HG03342 (cell line): ENCODE measurements at regions not wholly inside any gene's neighbourhood (a gene's known extent, or its start where the extent isn't known, plus 50 kb on each side); places are given as distances from the start of the nearest gene placed in this dataset.
A peak's percentile ranks its signal among the peaks of the same experiment; 100 is the strongest.

Source experiments
- ATAC-seq: cut with Tn5 transposase; IDR thresholded peaks from one replicate; pipeline ENCODE4 v1.9.1; 2021; ENCODE audit warnings: mild to moderate bottlenecking, moderate library complexity; ENCODE audit not compliant: unreplicated experiment

DNA sequence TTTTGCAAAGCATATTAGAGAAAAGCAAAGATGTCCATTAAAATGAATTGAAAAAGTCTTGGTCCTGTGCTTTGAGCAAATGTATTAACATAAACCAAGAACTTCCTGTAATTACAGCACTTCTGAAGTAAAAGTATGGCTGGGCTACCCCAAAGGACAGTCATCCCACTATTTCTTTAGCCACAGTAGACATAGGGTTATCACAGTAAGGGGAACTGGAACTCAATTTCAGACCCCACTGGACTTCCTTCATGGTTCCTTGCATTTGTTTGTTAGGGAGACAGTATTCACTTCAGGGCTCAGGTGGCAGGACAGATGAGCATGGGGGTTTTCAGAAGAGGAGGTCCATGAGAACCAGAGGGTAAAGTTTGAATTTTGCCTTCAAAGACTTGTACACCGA, 203.1 kb upstream of the PDE1C start:
- ATAC-seq, result peak; percentile 54

DNA sequence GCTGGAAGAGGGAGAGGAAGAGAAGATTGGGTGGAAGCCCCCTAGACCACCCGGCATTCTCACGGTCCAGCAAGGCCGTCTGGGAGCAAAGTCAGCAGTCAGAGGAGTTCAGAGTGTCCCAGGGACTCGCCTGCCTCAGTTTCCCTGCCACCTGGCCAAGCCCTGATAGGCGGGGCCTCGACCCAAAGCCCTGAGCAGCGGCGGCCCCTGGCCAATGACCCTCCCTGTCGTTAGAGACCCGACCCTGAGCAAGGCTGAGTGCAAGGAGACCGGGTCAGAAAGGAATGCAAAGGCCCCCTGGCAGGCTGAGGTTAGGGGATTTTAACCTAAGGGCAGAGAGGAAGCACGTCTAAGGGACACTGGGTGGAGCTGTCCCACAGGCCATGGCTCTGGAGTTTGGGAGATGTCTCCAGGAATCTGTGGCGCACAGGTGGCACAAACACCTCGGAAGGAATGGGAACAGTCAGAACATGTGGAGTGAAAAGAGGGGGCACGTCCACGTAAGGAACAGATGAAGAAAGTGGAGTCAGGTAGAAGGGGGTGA, 196.8 kb upstream of the PDE1C start:
- no peak for ATAC-seq

DNA sequence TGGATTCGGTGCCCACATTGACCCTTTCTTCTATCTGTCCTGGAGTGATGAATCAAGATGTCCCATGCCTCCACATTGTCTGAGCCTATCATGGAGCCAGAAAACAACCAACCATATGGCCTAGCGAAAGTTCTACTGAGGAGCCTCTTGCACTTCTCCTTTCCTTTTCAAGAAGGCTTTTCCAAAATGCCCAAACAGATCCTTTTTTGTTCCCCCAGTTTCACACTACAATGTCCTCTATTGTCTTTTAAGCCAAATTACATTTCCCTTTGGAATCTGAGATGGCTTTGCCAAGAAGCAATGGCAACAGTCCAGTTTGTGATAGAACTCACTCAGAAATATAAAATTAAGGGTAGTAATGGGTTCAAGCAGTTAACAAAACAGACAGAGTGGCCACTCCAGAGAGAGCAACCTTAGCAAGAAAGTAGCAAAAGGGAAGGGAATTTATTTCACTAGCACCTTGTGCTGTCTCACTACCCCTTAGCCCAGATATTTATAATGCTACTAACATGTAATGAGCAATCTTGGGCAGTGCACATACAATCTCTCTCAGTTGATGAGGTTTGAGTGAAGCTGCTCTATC, 194.6 kb upstream of the PDE1C start:
- no peak for ATAC-seq

DNA sequence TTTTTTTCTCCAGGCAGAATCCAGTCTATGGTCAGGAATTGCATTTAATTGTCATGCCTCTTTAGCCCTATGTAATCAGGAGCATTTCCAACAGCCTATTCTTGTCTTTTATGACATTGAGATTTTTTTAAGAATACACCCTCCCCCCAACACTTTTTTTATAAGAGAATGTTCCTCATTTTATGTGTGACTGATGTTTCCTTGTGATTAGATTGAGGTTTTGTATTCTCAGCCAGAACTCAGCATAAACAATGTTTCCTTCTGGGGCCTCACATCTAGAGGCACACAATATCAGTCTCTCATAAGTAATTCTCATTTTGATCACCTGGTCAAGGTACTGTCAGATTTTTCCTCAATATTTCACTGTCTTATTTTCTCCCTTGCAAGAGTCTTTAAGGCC, 193.4 kb upstream of the PDE1C start:
- ATAC-seq, result no peak

DNA sequence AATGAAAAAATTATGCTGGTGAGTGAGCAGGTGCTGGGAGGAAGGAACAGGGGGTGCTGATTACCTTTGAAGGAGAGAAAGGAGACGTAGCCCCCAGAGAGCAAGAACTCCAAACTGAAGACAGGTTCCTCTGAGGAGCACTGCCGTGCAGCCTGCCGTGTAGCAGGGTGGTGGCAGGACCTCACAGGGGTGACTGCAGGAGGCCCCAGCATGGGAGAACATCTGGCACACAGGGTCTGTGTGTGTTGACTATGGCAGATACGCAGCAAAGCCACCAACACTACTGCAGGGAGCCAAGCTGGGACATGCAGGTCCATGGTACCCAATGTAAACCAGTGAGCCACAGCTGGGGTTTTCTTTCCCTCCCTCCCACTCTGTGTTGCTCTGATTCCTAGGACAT, 192.1 kb upstream of the PDE1C start:
- no peak for ATAC-seq

DNA sequence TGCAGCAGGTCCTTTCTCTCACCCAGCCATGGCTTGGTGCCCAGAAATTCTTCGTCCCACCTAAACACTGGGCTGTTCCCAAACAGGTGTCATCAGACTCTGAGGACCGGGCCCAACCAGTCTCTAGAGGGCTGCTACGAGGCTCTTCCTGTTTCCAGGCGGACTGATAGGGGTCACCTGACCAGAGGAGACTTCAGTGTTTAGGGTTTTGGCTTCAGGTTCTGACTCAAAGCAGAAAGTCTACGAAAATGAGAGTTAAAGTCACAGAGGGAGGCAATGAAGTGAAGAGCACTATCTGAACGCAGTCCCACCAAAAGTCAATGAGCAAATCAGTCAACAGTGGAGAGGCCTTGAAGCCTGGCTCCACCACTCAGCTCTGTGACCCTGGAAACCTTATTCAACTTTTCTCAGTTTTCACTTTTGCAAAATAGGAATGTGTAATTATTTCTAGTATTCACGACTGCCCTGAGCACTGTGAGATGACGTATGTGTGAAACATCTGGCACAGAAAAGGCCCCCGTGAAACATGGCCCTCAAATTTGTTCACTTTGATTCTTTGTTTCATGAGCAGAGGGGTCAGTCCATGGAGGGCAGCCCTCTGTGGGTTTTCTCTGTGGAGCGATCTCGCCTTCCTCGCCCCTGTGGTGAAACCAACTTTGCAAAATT, 189.9 kb upstream of the PDE1C start:
- peak; percentile 90 for ATAC-seq

DNA sequence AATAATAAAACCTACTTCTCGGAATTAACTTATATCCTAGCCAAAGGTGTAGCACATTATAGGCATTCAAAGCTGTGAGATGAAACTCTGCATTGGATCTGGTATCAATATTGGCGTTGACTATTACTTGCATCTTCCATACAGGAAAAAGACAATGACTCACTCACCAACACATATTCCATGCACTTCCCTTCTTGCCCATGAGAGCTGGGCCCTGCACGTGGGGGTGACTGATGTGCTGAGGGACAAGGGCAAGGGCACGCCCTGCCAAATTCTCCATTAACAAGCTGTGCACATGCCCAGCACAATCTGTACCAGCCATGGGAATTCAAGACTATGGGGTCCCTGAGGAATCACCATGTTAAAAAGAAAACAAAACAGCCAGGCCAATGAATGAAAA, 188.1 kb upstream of the PDE1C start:
- ATAC-seq, result no peak

DNA sequence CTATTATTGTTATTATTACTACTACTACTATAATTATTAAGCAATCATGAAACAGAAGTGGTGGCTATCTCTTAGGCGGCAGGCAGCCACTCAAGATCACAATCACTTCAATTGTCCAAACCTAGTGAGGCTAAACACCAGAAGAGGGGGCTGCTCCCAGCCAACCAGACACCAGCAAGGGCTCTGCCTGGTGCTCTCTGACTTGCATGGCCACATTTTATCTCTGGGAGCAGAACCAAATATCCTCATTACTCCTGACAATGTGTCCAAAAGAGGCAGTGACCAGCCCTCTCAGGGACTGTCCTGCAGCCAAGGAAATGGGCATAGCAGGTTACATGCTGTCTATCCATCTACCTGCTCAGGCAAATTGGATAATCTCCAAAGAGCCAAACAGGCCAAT, 187.4 kb upstream of the PDE1C start:
- no peak for ATAC-seq

DNA sequence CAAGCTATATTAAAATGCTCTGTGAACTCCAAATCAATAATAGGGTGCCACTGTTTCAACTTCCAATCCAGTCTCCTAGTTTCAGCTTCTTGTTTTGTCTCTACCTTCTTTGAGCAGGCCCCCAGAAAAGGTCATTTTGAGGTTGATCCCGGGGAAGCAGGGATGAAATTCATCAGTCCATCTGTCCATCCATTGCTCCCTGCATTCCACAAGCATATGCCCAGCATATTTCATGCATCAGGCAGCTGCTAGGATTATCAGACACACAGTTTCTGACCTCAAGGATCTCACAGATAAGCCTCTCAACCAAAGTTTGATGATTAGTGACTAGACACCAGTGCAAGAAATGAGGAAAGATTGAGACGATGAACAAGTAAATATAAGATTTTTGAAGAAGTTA, 186.6 kb upstream of the PDE1C start:
- ATAC-seq, result no peak

DNA sequence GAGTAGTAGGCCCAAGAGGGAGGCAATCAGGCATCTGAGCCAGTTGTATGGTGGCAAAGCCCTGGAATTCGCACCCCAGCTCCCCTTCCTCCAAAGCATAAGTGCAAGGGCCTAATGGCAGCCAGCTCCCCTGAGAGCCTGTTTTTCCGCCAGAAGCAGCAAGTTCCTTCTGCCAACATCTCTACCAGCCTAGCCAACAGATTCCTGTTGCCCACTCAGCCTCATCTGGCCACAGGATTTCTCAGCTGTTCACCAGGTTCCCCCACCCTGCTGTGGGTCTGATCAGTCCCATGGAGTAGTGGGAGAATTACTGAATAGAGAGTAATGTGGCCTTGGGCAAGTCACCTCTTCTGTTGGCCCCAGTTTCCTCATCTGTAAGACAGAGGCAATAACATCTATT, 186.2 kb upstream of the PDE1C start:
- ATAC-seq, result no peak

DNA sequence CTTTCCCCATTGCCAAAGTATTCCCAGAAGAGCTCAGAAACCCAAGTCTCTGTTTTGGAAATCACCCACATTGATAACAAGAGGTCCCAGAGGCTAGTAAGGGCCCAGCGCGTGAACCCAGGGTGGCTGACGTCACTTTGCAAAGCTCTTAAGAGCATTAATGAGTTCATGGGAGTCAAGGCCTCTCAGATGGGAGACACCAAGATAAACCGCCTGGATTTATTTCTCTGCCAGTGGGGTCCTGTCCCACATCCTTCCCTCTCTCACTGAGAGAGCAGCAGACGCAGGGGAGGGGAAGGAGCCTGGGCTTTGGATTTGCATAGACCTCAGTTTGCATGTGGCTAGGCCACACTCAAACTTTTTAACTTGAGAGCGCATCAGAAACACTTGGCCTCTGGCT, 184.8 kb upstream of the PDE1C start:
- ATAC-seq, result no peak

DNA sequence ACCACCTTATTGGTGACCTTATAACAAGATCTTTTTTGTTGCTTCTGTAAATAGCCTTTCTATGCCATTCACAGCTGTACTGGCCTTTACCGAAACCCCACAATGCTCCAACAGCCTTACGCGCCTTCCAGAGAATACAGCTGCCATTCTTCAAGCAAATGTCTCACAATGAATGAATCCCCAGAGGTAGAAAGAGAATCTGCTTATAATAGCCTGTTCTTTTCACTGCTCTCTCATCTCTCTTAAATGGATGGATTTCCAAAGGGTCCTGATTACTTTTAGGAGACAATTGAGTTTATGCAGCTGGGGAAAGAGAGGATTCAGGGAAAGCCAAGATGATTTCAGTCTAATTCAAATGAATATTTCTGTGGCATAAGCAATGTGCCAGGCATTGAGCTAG, 183.1 kb upstream of the PDE1C start:
- ATAC-seq, result no peak

DNA sequence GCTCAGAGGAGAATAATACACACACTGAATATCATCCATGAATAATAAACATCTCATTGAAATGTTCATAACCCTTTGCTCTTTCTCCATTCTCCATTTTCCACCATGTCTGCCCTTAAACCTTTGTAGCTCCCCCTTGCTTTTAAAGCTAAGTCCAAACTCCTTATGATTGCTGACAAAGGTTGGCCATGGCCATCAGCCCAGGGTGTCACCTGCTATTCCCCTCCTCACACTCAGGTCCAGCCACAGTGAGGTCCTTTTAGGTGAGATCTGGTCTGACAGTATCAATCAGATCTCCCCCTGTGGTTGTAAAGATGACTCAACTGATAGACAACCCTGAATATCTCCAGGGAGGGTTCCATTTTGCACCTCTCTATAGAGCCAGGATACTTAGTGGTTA, 181.5 kb upstream of the PDE1C start:
- ATAC-seq, result no peak

DNA sequence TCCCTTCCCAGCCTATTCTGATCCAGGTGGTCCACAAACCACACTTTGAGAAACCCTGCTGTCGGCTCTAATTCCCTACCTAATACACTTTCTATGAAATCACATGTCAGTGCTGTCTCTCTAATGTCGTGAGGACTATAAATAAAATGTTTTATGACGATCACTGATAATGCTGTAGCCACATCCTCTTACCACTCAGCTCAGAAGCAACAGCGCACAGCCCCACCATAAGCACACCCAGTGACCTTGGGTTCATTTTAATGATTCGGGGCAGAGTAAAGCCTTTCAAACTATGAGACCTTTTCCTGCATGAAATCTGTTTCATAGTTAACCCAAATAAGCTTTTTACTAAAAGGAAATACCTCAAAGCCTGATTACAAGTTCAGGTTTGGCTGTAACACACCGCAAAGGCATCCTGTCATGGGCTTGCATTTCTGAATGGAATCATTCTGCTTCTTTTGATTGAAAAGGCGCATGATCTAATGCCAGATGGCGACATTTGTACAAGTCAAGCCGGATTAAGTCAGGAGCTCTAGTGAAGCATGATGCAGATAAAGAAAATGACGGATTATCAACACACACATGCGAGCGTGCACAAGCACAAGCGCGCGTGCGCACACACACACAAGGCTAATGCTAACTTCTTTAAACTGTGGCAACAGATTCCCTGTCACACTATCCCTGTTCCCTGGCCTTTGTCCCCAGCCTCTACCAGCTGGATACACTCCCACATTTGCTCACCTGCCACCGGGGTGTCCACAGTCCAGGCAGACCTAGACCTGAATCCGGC, 180.5 kb upstream of the PDE1C start:
- no peak for ATAC-seq

DNA sequence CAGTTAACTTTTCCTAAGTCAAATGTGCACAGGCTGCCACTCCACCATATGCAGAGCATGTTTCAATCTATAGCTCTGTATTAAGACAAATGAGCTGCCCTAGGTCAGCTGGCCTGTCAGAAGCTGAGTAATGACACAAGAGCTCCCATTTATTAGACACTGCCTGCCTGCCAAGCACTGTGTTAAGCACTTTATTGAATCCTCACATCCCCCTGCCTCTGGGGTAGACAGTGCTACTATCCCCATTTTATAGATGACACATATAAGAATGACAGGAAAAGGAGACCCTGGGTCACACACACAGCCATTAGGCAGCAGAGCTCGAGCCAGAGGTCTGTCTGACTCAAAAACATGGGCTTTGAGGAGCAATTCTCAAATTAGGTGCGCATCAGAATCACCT, 179.8 kb upstream of the PDE1C start:
- ATAC-seq, result no peak

DNA sequence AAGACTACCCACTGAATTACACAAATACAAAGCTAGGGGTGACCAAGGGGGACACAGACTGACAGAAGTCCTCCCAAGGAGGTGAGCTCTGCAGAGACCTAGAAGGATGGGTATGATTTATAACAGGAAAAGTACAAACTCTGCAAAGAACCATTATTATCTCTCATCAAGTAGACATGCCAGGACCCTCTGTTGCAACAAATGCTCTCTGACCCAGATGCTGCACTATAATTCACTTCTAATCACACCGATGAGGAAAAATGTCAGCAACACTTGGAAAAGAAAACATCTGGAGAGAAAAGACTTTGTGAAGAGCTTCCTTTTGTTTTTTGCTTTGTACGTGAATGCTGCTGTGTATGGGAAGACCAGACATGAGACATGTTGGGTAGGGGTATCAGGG, 178.3 kb upstream of the PDE1C start:
- ATAC-seq, result no peak

DNA sequence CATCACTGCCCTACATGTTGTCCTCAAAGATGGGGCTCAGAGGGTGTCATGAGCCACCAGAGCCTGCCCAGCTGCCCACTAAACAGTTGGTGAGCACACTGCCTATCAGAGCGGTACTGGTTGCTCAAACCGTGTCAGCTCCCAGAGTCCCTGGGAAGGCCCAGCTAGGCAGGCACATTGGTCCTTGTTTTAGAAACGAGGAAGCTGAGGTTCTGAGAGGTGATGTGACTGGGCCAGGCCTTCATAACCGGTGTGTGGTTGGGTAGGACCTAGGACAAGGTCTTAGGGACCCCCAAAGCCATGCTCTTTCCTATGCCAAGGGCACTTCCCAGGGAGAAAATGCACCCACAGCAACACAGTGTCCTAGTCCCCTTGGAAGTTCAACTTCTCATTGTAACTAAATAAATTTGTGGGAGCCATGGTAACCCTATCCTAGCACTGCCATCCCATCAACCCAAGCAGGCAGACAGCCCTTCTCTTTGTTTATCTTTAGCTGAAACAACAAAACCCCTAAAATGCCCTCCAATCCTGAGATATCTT, 174.7 kb upstream of the PDE1C start:
- no peak for ATAC-seq

DNA sequence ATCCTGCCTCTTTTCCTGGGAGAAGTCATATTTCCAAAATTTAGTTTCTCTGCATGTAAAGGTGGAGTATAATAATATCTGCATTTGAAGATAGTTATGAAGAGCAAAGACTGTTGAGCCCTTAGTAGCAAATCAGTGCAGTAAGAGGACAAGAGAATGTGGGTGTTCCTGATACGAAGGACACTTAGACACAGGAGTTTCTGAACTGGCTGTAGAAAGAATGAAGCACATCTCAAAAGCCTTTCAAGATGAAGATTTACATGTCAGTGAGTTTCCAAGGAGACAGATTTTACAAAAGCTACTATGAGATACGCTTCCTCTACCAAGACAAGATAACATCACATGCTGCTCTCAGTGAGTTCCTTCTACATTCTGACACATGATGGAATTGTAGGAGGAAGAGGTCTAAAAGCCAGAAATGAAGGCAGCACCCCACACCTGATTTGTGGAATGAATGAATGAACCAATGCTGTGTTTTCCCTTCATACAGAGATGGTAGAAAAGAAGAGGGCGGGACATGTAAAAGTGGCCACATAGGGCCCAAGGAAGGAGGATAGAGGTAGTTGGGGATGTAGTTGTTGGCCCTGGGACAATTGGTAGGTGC, 173.6 kb upstream of the PDE1C start:
- no peak for ATAC-seq

DNA sequence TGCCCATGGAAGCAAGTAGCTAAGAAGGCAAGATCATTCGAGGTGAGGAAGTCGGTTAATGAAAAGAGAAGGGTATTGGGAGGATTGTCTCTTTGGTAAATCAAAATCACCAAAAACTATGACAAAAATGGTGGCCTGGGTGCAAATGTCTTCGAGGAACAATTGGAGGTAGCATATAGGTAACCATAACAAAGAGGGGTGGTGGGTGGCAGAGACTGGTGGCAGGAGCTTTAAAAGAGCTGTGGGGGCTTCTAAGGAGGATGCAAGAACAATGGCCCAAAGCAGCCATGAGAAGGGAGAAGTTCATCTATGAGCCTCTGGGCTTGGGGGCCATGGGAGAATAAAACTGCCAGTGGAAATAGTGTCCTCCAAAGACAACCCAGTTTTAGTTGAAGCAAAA, 172.2 kb upstream of the PDE1C start:
- no peak for ATAC-seq

DNA sequence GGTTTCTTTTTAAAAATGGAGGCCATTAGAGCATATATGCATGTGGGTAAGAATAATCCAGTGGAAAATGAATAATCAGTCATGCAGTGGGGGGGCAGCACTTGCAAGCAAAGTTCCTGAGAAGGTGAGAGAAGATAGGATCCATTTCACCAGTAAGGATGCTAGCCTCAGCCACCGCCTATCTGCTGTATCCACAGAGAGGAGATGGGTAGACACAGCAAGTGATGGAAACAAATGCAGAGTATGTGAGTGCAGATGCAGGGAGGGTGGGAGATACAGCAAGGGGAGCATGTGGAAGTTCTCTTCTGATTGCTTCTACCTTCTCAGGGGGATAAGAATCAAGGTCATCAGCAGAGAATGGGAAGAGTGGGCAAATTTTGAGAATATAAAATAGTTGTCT, 171.4 kb upstream of the PDE1C start:
- no peak for ATAC-seq

DNA sequence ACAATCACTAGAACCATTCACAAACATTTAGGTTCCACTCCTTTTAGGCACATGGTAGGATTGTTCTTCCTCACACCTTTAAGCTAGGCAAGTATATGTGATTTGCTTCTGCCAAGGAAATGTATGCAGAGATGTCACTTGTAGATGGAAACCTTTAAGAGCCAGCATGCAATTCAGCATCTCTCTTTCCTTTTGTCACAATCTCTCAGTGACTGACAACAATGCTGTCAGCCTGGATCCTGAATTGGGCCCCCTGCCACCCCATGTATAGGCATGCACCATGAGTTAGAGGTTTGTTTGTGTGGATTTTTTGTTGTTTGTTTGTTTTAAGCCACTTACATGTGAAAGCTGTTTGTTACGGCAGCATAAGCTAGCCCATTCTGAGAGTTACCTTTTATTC, 169.6 kb upstream of the PDE1C start:
- no peak for ATAC-seq
